Stimulated activated CD4-positive, alpha-beta T cell treated with anti-CD3 and anti-CD28 coated beads, Interleukin-12 subunit alpha, Interleukin-12 subunit beta, amount 100 ng/mL, for 48 hours (primary cell): ENCODE measurements at regions not wholly inside any gene's neighbourhood (a gene's known extent, or its start where the extent isn't known, plus 50 kb on each side); places are given as distances from the start of the nearest gene placed in this dataset.
"Not testable (repeated sequence)": the region's sequence is repeated elsewhere in the genome, so short reads cannot be mapped to it uniquely, and the experiment has no call there.

Source experiments
- DNase-seq, 3 donors: peaks; one replicate each; pipeline ENCODE4 v3.0.0-alpha.2; 2020; ENCODE audit warnings: low read depth in 2 of 3, low spot score in 1 of 3

DNA sequence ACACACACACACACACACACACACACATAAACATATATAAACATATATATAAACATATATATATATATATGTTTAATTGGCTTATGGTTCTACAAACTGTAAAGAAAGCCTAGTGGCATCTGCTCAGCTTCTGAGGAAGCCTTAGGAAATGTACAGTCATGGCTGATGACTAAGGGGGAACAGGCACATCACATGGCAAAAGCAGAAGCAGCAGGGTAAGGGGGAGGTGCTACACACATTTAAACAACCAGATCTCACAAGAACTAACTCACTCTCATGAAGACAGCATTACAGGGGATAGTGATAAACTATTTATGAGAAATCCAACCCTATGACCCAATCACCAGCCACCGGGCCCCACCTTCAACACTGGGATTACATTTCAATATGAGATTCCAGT, 922.9 kb downstream of the SI start:
- DNase-seq: no peak

DNA sequence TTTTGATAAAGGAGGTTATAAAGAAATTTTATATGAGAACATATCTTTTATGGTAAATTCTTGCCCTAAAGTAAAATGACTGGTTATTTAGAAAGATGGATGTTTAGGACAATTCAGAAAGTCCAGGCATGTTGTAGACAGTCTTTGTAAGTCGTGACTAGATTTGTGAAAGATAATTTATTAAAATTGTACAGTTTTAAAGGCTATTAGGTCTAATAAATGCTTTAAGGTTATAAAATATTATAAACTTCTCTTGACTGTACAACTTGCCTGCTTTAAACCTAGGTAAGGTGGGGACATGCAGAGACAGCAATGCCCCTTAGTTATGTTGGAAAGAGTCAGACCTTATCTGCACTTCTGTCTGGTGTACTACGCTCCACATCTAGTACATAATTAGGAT, 933.5 kb downstream of the SI start:
- no peak for DNase-seq

DNA sequence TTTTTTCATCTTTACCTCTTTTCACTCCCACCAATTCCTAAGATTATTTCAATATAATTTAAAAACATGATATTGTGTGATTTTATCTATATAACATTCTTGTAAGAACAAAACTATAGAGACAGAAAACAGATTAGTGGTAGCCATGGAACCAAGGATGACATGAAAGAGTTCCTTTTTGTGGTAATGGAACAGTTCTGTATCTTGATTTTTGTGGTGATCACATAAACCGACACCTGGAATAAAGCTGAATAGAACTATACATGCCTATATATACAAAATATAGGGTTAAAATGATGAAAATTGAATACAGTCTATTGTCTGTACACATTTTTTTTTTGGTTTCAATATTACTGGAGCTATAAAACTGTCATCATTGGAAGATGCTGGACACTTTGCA, 945.4 kb downstream of the SI start:
- DNase-seq: no peak

DNA sequence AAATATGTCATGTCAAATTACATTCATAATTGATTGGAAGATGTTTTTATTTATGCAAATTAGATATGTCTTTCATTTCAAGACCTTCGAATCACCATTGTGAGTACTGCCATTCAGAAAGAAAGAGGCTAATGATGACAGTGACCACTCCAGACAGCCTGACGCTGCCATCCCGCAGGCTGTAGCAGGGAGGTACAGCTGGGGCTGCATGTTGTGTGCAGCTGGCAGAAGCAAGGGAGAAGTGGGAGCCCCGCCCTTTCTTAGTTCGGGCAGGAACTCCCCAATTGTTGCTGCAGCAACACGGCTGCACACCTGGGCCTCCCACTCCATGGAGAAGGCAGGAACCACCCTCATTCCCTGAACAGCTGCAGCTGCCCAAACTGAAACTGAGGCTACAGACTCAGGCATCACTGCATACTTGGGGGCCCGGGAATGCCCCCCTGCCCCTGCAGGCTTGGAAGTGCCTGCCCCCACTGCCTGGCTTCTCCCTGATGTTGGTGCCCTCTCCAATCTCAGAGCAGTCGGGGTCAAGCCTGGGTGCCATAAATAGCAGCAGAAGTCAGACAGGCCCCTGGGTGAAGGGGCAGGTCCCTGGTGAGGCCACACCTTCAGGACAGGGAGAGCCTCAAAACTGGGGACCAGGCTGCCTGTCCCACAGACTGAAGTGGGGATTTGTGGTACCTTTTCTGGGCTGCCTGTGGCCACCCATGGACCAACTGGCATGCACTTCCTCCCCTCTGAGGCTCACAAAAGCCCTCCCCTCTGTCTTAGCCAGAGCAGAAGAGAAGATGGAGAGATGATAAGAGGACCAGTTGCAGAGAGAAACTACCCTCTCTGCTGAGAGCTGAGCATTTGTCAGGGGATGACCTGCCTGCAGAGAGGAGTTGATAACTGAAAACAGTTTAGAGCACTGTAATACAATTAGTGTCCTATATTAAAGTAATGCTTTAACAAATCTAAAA, 964.6 kb downstream of the SI start:
- no peak for DNase-seq

DNA sequence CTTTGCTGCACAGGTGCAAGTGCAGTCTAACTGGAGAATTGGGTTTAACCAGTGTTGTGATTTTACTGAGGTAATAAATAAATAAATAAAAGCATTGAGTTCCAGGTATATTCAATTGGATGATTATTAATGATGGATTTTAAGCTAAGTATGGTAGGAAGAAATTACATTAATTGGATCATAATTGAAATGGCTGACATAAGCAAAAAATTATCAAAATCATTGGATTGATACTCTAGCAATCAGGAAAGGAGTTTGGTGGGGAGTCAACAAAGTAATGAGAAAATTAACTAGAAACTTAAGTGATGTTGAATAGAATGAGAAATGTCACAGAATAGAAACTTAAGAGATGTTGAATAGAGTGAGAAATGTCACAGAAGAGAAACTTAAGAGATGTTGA, 981.9 kb downstream of the SI start:
- no peak for DNase-seq

DNA sequence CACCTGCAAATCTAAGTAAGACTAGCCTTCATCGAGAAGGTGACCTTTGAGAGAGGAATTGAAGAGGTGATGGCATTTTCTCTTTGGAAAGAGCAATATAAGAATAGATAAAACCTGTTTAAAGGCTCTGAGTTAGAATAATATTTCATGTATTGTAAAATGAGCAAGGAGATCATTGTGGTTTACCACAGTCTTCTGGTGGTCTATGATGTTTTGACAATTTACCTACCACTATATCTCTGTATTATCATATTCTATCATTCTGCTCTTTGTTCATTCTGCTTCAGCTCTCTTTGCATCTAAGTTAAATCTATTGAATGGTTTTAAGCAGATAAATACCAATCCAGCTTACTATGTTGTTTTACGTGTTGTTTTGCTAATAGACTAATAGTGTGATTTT, 982.3 kb downstream of the SI start:
- DNase-seq: no peak

DNA sequence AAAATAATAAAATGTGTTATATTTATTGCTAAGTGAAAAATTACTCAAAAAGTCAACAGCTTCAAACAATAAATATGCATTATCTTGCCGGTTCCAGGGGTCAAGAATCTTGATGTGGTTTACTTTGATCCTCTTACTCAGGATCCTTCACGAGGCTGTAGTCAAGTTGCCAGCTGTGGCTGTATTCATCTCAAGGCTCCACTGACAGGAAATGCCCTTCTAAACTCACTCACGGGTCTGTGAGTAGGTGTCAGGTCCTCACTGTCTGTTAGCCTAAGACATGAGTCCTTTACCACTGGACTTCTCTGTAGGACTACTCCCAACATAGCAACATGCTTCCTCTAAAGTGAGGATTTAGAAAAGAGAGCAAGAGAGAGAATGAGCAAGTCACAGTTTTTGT, 983.0 kb downstream of the SI start:
- DNase-seq: no peak

DNA sequence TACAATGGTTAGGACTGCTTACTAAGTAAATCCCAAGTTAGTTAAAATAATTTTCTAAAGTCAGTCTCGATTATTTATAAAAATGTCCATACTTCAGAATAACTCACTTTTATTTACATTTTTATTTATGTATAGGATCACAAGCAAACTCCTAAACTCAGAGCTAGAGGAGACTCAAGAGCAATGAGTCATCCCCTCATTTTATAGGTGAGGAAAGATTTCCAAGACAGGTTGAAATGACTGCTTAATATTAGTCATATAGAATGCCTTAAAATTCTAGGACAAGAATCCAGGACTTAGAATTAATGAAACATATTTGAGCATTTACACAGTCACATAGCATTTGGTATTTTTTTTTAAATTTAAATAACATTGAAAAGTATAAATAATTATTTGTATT, 983.8 kb downstream of the SI start:
- DNase-seq: no peak

DNA sequence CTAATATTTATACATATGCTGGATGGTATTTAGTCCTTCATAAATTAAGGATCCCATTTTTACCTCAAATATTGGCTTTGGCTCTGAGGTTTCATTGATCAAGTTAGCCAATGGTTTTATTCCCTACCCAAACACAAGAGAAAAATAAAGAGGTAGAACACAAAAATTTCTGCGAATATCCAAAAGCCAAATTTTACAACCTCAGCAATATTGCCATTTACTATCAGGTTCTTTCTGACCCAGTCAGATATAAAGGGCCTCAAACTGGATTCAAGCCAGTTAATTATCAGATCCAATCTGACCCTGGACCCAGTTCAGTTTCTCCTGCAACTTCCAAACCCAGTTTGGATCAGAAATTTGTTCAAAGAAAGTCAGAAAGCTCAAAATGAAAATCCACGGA, 998.1 kb downstream of the SI start:
- DNase-seq: no peak

DNA sequence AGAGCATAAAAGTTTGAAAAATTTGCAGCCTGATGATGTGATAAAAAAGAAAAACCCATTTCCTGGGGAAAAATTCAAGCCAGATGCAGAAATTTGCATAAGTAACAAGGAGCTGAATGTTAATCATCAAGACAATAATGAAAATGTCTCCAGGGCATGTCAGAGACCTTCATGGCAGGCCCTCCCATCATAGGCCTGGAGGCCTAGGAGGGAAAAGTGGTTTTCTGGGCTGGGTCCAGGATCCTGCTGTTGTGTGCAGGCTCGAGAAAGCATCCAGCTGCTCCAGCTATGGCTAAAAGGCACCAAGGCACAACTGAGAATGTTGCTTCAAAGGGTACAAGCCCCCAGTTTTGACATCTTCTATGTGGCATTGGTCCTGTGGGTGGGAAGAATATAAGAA, 1014.0 kb downstream of the SI start:
- DNase-seq: no peak

DNA sequence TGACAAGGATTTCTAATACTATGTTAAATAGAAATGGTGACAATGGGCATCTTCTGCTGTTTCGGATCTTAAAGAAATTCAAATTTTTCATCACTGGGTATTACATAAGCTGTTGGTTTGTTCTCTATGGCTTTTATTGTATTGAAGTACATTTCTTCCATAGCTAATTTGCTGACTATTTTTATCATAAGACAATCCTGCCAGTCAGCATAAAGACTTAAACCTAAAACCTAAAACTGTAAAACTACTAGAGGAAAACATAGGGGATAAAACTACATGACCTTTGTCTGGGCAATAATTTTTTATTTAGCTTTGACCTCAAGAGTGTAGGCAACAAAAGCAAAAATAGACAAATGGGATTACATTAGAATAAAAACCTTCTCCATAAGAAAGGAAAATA, 1017.4 kb downstream of the SI start:
- DNase-seq: no peak

DNA sequence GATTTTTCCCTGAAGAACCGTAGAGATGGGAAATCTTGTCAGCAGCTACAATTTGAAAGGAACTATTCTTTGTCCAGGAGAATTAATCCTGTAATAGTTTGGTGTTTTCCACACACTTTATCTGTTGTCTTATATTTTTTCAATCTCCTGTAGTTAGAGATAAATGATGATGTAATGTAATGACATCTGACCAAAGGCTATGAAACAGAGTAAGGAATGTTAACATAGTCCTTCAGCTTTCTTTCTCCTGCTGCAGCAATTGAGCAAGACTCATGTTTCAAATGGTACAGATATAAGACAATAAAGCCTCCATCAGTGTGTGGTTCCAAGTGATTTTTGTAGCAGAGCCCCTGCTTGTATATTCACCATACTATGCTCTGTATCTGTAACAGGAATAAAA, 1028.4 kb downstream of the SI start:
- no peak for DNase-seq

DNA sequence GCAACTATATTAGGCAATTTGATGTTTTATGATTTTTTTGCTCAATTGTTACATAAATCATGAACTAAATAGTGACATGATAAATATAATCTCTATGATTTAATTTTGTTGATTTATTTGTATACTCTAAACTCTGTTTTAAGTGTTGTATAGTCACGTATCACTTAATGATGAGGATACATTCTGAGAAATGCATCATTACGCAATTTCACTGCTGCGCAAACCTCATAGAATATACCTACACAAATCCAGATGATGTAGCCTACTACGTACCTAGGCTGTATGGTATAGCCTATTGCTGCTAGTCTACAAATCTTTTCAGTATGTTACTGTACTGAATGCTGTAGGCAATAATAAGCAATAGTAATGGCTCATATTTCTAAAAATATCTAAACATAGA, 1029.8 kb downstream of the SI start:
- DNase-seq: no peak

DNA sequence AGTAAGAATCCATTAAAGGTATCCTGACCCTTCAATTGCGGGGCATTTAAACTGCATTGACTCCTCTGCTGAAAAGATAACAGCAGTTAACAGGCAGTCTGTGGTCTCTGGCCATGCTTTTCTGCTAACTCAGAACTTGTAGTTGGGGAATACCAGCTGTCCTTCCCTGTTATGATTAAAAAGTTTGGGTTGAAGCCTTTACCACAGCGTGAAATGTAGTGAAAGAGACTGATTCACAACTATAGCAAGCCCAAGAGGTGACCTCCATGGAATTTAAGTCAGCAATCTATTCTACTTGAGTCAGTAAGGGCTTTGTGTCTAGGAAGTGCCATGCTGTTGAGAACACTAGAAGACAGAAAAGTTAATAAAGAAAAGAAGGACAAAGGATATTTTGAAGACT, 1037.3 kb downstream of the SI start:
- DNase-seq: no peak

DNA sequence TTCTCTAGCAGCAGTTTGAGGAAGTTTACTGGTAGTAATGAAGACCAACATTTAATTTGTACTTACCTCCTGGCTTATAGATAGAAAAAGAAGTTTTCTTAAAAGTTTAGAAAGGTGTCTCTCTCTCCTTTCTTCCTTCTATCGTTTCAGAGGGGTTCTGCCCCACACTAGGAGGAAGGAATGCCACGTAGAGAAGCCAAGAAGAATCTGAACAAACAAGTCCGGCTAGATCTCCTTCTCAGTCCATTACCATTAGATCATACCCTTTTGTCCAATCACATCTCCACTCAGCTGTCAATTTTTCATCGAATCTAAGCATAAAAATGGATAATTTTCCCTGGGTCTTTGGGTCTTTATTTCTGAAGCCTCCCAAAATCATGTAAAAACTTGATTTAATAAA, 1048.1 kb downstream of the SI start:
- no peak for DNase-seq

DNA sequence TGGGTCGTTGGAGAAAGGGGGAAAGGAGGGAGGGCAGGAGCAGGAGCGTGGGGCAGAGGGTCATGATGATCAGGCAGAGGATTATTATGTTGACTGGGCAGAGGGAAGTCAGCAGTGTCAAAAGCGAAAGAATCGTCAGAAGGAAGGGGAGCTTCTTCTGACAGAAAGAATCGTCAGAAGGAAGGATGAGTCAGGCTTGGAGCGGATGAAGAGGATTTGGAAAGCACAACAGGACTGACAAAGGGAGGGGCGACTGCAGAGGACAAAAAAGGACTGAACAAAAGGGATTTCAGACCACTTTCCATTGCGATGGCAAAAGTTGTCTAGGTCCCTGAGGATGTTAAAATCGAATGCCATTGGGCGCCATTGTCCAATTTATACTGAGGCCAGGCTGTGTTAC, 1053.5 kb downstream of the SI start:
- no peak for DNase-seq

DNA sequence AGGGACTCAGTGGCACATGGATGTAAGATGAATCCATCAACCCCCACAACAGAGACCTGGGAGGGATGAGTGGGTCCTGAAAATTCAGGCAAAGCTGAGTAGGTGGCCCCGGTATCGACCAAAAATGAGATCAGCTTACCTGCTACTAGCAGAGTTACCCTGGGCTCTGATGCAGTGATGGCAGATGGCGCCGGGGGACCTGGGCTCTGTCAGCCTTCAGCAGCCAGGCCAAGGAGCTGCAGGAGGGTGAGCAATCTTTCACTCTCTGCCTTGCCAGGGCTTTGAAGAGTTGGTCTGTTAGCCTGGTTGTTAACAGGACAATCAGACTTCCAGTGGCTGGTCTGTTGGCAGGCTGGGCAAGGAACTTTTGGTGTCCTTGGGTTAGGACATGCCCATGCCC, 1054.8 kb downstream of the SI start:
- DNase-seq: no peak

DNA sequence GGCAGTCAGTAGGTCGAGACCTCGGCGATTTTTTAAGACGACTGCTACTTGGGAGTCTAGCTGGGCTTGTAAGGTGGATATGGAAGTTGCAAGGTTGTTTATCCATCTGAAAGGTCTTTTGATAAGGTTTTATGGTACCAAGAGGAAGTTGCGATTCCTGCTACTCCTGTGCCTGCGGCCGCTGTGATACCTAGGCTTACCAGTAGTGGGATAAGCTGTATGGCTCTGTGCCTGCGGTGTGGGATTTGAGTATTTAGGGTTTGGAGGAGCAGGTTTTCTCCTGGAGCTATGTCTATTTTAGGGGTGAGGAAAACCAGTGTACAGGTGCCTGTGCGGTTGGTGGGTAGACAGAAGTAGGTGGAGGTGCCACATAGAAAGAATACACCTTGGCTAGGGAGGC, 1059.8 kb downstream of the SI start:
- no peak for DNase-seq

DNA sequence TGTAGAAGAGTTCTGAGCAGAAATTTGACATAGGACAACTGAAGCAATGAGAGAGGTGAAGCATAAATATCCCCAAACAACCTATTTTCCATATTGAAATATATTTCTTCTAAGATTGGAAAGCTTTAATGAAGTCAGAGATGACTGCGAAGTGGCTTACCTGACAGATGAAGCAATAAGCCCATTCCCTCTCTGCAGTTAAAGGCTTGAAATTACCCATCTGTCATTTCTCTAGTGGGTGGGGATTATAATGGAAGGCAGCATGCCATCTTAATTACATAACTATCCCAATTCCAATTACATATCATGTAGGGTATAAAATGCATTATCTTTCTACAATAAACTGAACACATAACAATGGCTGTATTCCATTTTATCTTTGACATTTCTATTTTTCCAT, 1070.5 kb downstream of the SI start:
- no peak for DNase-seq

DNA sequence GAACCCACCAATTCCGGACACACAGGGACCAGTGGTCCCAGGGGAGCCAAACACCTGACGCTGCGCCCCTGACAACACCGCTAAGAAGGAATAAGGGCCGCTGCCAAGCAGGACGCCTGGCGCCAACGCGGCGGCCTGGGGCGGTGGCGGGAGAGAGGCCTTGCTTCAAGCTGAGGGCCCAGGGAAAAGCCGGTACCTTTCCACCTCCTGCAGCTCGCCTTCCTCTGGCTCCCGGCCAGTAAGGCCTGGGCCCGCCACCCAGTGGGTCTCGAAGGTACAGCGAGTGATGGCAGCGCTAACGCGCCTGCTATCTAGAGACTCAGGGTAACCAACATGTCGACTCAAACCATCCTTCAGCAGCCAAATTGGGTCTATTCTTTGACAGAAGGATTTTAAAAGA, 1074.1 kb downstream of the SI start:
- no peak for DNase-seq

DNA sequence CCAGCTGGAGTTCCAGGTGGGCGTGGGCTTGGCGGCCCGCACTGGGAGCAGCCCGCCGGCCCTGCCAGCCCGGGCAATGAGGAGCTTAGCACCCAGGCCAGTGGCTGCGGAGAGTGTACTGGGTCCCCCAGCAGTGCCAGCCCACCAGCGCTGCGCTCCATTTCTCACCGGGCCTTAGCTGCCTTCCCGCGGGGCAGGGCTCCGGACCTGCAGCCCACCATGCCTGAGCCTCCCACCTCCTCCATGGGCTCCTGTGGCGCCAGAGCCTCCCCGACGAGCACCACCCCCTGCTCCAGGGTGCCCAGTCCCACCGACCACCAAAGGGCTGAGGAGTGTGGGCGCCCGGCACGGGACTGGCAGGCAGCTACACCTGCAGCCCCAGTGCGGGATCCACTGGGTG, 1075.3 kb downstream of the SI start:
- DNase-seq: not testable (repeated sequence)

DNA sequence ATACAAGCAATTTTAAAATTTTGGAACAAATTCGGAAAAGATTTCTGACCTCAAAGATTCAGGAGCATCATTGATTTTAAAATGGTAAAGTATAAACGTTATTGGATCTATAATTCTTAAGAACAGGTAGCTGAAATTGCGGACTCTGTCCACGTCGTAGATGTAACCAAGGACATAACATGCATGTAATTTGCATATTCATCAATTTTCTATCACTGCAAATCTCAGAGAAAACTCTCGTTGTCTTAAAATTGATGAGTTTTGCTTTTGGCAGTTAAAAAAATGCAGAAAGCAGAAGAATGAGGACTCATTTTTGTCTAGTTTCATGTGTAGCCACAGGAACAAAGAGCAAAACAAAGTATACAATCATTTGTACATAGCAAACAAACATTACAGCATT, 1094.4 kb downstream of the SI start:
- no peak for DNase-seq

DNA sequence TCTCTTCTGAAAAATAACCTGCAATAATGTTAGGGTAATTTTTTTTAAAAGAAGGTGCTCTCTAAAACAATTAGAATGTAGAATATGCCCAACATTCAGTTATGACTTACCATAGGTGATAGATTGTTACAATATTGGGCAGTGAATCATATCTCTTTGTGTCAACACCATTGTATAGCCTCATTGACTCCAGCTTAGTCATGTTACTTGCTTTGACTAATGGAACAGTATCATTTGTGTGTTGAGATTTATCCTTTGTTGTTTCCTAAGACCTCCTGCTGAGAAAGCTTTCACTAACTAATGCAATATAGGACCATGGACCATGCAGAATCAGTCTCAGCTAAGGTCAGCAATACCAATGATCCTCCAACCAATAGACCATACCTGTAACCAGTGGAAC, 1106.4 kb downstream of the SI start:
- DNase-seq: no peak
